ENCODE measurements at regions not wholly inside any gene's neighbourhood (a gene's known extent, or its start where the extent isn't known, plus 50 kb on each side); places are given as distances from the start of the nearest gene placed in this dataset.

DNA sequence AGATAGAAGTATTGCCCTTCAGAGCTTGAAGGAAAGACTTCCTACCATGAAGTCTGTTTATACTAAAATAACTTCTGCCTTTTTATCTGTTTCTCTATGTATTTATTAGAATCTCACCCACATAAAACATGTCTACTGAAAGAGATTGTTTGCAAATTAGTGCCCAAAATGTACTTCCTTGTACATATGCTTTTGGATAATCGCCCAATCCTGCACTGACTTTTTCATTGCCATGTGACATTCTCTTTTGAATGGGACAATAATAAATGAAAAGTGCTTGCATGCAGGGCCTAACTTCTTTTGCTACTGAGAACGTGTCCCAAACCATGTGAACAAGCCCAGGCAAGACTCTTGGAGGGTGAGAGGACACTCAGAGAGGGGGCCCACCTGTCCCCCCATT, 711.6 kb upstream of the ADAMTS5 start:
- Histone ChIP-seq H3K79me2 (ENCODE audit: insufficient read depth, low read length) (no peaks in the 10 kb centered on the region), H3K4me2 (ENCODE audit: low read depth, low read length, poor library complexity, severe bottlenecking) (no peak overlapping the region), H3K36me3 (ENCODE audit: low read length) (no peaks in the 10 kb centered on the region), H3K9me3 (ENCODE audit: insufficient read depth, low read length) (no peaks in the 10 kb centered on the region), H2AFZ (ENCODE audit: low read depth, low read length, severe bottlenecking) (no peak overlapping the region), H3K9ac (ENCODE audit: low read length) (no peak overlapping the region), H3F3A (ENCODE audit: insufficient read depth) (no peaks in the 10 kb centered on the region), H3K9me2 (replicated peaks; ENCODE audit: insufficient read depth, low read length) (no peaks in the 10 kb centered on the region), H3K27me3 (ENCODE audit: low read length) (no peaks in the 10 kb centered on the region), H4K20me1 (ENCODE audit: low read depth, low read length) (no peaks in the 10 kb centered on the region), H3K27ac (ENCODE audit: low read depth, low read length) (no peak overlapping the region), H3K4me3 (ENCODE audit: insufficient read depth, low read length, poor library complexity, severe bottlenecking) (no peak overlapping the region)
- TF ChIP-seq, protein P1, sequence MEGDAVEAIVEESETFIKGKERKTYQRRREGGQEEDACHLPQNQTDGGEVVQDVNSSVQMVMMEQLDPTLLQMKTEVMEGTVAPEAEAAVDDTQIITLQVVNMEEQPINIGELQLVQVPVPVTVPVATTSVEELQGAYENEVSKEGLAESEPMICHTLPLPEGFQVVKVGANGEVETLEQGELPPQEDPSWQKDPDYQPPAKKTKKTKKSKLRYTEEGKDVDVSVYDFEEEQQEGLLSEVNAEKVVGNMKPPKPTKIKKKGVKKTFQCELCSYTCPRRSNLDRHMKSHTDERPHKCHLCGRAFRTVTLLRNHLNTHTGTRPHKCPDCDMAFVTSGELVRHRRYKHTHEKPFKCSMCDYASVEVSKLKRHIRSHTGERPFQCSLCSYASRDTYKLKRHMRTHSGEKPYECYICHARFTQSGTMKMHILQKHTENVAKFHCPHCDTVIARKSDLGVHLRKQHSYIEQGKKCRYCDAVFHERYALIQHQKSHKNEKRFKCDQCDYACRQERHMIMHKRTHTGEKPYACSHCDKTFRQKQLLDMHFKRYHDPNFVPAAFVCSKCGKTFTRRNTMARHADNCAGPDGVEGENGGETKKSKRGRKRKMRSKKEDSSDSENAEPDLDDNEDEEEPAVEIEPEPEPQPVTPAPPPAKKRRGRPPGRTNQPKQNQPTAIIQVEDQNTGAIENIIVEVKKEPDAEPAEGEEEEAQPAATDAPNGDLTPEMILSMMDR (IDR thresholded peaks at IDR 0.05; ENCODE audit: insufficient read depth, low read length, poor library complexity, severe bottlenecking): no peak
- TF ChIP-seq EZH2phosphoT487 (conservative IDR thresholded peaks at IDR 0.05; ENCODE audit: low read length): no peak

DNA sequence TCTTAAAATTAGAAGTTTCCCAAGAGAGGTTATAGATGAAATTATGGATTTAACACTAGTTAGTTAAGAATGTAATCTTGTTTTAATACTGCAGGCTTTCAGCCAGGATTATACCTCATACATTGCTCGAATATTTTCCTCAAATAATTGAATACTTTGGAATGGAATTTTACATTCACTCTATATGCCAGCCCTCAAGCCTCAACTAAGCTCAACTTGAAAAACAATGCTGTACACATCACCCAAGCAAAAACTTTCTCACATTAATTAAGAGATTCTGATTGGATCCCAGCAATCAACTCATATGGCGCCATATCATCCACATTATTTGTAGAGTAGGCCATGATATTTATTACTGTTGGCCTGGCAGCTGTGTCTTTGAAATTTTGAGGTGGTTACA, 710.7 kb upstream of the ADAMTS5 start:
- H3K79me2 ChIP-seq (ENCODE audit: insufficient read depth, low read length): no peaks in the 10 kb centered on the region
- H3K4me2 ChIP-seq (ENCODE audit: low read depth, low read length, poor library complexity, severe bottlenecking): no peak overlapping the region
- H3K36me3 ChIP-seq (ENCODE audit: low read length): no peaks in the 10 kb centered on the region
- TF ChIP-seq, protein P1 (IDR thresholded peaks at IDR 0.05; ENCODE audit: insufficient read depth, low read length, poor library complexity, severe bottlenecking): no peak
- no peak for TF ChIP-seq EZH2phosphoT487 (conservative IDR thresholded peaks at IDR 0.05; ENCODE audit: low read length)
- H3K27ac ChIP-seq (ENCODE audit: low read depth, low read length): no peak overlapping the region
- H2AFZ ChIP-seq (ENCODE audit: low read depth, low read length, severe bottlenecking): no peak overlapping the region
- no peaks in the 10 kb centered on the region for H3K27me3 ChIP-seq (ENCODE audit: low read length)
- no peak overlapping the region for H3K4me3 ChIP-seq (ENCODE audit: insufficient read depth, low read length, poor library complexity, severe bottlenecking)
- no peaks in the 10 kb centered on the region for H3K9me2 ChIP-seq (replicated peaks; ENCODE audit: insufficient read depth, low read length)
- H3F3A ChIP-seq (ENCODE audit: insufficient read depth): no peaks in the 10 kb centered on the region
- H3K9me3 ChIP-seq (ENCODE audit: insufficient read depth, low read length): no peaks in the 10 kb centered on the region
- H3K9ac ChIP-seq (ENCODE audit: low read length): no peak overlapping the region
- H4K20me1 ChIP-seq (ENCODE audit: low read depth, low read length): no peaks in the 10 kb centered on the region

DNA sequence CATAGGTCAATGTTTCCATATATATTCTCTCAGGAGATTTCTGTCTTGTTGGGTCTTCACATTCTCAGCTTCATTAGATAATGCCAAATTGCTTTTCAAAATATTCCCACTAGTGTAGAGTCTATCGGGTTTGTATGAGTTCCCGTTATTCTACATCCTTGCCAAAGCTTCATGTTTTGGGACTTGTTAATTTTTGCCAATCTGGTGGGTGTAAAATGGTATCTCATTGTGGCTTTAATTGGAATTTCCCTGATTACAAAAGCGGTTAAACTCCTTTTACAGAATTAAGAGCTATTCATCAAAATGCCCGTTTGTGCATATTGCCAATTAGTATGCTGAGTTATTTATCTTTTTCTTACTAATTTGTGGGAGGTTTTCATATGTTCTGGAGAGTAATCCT, 708.4 kb upstream of the ADAMTS5 start:
- Histone ChIP-seq H3K9me3 (ENCODE audit: insufficient read depth, low read length) (no peaks in the 10 kb centered on the region), H3K79me2 (ENCODE audit: insufficient read depth, low read length) (no peaks in the 10 kb centered on the region), H2AFZ (ENCODE audit: low read depth, low read length, severe bottlenecking) (no peak overlapping the region), H3K27me3 (ENCODE audit: low read length) (no peaks in the 10 kb centered on the region), H4K20me1 (ENCODE audit: low read depth, low read length) (no peaks in the 10 kb centered on the region), H3K9me2 (replicated peaks; ENCODE audit: insufficient read depth, low read length) (no peaks in the 10 kb centered on the region), H3F3A (ENCODE audit: insufficient read depth) (no peaks in the 10 kb centered on the region), H3K4me2 (ENCODE audit: low read depth, low read length, poor library complexity, severe bottlenecking) (no peak overlapping the region), H3K36me3 (ENCODE audit: low read length) (no peaks in the 10 kb centered on the region), H3K27ac (ENCODE audit: low read depth, low read length) (no peak overlapping the region), H3K4me3 (ENCODE audit: insufficient read depth, low read length, poor library complexity, severe bottlenecking) (no peak overlapping the region), H3K9ac (ENCODE audit: low read length) (no peak overlapping the region)
- no peak for TF ChIP-seq EZH2phosphoT487 (conservative IDR thresholded peaks at IDR 0.05; ENCODE audit: low read length)
- TF ChIP-seq, protein P1 (IDR thresholded peaks at IDR 0.05; ENCODE audit: insufficient read depth, low read length, poor library complexity, severe bottlenecking): no peak
